Head of caudate nucleus (tissue), 42 donors: ENCODE measurements at regions not wholly inside any gene's neighbourhood (a gene's known extent, or its start where the extent isn't known, plus 50 kb on each side); places are given as distances from the start of the nearest gene placed in this dataset.

Experiments
- DNase-seq, 42 donors: peaks; one replicate each; pipeline versions ENCODE4 v3.0.0 to v3.0.0-alpha.2; 2020 to 2021; ENCODE audit warnings: mixed read lengths in 7 of 42
- intact Hi-C: fragments of 100-400 bp; cut with DNase I; formaldehyde crosslinking; loops from one replicate; pipeline ENCODE4 v1.15.0; 2022

GRCh38 chr5:133757396-133757945 lies 145.1 kb upstream of the FSTL4 start:
- no peak for DNase-seq
- intact Hi-C loops = no loop called here

- intact Hi-C loops = no loop called here
- DNase-seq = no peak
Observed at GRCh38 chr5:133756756-133757155, 144.4 kb upstream of the FSTL4 start.

DNA sequence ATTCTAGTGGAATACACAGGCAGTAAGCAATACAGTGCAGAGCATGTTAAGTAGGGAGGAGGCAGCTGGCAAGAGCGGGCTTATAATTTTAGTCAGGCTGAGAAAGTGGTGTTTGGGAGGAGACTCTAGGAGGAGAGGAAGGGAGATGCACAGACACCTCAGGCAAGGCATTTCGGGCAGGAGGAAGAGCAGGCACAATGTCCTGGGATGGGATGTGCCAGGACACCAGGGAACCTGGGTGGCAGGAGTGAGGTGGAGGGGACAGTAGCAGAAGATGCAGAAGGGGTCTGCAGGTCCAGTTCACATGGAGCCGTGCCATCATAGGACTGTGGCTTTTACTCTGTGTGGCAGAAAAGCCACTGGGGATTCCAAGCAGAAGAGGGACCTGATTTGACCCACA lies 143.7 kb upstream of the FSTL4 start:
- intact Hi-C loops = no loop called here
- DNase-seq = no peak

DNA sequence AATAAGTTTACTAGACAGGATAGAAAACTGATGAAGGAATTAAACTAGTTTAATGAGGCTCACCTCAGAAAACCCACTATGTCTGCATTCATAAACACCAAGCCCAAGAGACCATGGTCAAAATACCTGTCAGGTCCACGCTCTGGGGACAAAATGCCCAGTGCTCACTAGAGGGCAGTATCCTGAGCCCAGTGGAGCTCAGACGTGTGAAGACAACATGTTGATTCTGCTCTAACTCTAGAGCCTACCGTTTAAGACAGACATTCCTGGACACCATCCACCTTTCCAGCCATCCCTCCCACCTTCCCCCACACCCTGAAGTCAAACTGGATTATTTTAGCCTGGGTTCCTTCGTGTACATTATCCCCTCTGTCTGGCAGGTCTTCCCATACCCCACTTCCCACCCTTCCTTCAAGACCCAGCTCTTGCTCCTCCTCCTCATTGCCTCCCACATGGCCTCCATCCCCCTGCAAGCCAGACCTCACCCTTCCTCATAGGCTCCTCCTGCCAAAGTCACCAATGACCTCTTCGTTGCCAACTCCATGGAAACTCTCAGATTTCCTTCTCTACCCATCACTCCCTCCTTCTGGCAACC lies 142.3 kb upstream of the FSTL4 start:
- intact Hi-C loops = no loop called here
- DNase-seq = peak in 13 of 42 donors; percentile 8 to 67 (median 34)

DNA sequence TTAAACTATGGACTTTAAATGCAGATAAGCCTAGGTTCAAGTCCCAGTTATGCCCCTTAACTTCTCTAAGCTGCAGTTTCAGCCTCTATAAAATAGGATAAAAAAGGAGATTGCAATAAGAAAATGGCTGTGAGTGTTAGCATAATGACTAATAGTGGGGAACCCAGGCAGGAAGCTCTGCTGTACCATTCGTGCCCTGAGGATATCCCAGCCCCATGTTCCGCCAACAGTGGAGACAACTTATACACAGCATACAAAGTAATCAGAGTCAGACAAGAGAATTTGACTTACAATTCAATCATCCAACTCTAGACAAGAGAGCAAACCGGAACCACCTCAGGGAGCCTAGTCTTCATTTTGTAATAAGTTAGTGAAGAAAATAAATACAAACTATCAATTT lies 141.5 kb upstream of the FSTL4 start:
- intact Hi-C loops = no loop called here
- no peak for DNase-seq

DNA sequence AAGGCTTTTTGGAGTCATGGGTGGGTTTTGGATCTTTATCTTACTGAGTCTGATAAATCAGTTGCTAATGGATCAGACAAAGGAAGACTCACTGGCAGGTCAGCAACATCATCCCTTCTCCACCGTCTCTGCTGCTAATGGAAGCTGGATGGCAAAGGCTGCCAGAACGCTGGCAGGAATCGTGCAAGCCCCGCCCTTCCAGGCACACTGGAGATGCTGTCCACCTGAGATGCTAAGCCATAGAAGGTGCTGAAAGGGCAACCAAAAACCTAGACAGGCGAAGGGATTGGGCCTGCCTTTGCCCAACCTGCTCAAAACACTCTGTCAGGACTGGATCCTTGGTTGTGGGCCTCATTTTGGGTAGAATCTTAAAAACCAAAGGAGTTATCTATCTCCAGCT lies 139.5 kb upstream of the FSTL4 start:
- DNase-seq = no peak
- intact Hi-C loops = no loop called here

DNA sequence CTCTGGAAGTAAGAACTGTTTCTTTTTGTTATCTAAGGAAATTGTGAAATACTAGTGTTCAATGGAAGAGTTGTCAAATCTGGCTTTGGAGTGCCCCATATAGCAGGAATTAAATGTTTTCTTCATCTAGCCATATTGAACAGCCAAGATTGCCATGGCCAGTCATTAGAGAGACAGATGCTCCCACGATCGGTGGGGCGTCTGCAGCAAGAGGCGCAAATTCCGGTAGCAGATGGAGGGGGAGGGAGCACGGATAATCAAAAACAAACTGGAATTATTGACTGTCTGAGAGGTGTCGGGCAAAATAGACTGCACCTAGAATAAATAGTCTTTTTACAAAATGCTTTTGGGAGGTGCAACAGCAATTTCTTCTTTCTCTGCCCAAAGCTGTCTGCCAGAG lies 139.1 kb upstream of the FSTL4 start:
- intact Hi-C loops = no loop called here
- no peak for DNase-seq

DNA sequence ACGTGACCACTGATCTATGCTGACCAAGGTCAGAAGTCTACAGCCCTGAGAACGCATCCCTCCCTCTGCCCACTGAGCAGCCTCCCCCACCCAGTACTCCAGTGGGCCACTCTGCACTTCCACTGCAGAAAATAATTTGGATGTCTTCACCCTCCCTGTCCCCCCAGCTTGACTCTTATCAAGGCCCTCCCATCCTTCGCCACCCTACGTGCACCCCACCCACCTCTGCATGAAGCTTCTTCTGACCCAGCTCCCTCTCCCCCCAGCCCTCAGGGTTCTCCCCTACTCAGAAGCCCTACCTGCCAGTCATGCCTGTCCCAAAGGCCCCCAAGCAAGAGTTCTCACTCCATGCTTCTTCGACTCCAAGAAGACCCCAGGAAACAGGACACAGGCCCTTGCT lies 138.5 kb upstream of the FSTL4 start:
- intact Hi-C loops = no loop called here
- DNase-seq = no peak

DNA sequence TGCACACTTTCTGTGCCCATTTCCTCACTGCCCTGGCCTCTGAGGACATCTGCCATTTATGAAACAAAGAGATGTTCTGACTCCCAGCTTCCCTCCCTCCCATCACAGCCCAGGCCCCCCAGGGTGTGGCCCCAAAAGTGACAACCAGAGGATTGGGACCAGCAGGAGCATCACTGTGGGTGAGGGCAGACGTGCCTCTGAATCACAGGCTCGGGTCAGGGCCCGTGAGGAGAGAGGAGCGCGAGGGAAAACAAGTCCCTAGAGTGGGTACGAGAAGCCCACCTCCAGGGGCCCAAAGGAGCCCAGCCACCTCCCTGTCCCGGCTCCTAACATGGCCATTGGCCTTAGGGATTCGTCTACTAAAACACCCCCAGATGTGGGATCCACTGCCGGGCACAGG lies 138.0 kb upstream of the FSTL4 start:
- intact Hi-C loops = no loop called here
- no peak for DNase-seq

DNA sequence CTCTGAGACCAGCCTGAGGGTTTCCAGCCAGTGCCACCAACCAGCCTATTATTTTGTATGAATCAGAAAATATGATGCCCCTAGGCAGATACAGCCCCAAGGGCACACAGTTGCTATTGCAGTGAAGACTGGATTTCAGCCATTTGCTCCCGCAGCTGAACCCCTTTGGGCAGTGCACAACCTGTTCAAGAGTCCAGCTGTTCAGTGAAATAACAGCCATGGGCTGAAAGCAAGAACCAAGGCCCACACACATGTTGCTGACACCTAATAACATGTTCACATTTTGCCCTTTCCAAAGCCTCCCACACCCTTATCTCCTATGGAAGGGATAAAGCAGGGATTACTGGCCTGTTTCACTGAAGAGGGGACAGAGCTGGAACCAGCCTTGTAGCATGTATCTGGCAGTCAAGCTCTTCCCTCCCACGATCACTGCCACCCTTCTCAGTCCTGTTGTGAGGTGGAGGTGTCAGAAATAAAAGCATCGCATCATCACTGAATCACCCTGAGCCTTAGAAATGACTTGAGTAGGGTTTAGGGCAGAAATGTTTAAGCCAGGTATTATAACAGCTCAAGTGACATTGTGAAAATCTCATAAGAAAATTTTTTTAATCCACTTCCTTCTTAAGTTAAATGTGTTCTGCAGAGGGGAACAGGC lies 137.1 kb upstream of the FSTL4 start:
- DNase-seq = peak in 17 of 42 donors; percentile 12 to 69 (median 30)
- intact Hi-C loops = no loop called here

DNA sequence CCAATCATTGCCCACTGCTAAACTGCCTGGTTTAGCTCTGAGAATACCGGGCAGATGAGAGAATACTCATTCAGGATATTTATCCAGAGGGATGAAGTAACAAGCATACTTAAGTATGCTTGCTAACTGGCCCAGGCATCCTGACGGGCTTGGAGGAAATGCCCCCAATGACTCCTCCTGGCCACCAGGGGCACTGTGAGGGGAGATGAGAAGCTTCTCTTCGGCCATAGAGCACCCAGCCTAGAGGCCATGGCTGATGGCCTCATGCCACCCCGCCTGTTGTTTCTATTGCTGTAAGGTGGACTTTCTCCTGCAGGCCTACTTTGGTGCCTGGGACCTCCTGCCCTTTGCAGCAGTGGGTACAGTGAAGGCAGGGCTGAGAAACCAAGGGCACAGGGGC lies 134.5 kb upstream of the FSTL4 start:
- DNase-seq = no peak
- intact Hi-C loops = no loop called here

- intact Hi-C loops = no loop called here
- DNase-seq = peak in 6 of 42 donors; percentile 6 to 21 (median 17)
Observed at GRCh38 chr5:133744960-133745308, 132.6 kb upstream of the FSTL4 start.

DNA sequence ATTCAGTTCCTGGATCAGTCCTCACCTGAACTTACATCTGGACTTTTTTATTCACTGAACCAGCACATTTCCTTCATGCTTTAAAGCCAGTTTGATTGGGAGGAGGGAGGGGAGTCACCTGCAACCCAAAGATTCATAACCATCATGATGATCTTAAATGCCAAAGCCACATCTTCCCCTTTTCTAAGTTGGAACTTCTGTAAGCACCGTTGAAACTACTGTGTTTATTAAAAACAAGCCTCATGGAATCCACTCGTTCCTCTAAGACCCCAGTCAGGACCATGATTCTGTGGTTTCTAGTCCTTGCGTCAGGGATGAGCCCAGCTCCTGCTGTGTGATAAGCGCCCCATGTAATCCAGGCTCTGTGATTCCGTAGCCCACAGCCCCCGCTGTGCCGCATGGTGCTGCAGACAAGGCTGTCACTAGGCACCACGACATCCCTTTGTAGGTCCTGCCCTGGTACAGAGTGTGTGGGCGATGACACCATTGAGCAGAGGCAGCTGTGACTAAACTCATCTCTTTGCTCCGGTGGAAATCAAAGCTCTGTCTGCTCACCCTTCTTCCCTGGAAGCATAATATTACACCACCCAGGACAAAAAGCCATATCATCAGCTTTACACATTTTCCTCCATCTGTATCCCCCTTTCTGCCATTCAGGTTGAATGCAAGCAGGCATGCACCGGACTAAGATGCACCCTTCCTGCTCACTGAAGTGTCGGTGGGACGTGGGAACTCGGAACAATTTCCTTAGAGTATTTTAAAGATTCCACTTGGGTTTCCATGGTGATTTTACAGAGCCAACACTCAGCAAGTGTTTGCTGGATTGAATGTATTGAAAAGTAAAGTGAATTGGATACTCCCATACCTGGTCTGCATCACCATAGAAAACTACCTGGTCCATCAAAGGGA lies 132.0 kb upstream of the FSTL4 start:
- DNase-seq = peak; percentile 30 to 90 (median 68)

DNA sequence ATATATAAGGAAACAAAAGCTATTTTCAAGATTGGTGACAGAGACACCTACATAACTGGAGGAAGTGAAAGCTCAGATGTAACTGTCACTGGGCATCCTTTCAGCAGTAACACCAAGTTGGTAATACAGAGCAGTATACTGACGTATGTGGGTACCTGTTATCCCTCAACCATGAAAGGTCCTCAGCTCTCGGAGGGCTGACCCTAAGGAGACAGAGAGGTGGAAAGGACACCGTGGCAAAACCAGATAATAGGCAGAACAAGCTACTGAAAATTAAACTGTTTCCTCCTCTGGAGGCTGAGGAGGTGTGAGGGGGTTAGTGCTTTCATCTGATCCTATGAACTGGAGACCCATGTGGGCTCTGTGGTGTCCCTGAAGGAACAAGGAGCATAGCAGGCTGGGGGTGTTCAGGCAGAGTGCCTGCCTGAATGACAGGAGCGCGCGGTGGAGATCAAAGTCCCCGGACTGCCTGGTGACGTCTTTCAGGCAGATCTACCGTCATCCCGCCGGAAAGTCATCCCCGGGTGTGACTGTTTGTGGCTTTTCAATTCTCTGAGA lies 130.2 kb upstream of the FSTL4 start:
- no peak for DNase-seq
- intact Hi-C loops = no loop called here

More for the DNA sequence above, 132.0 kb upstream of the FSTL4 start:
- intact Hi-C loops = no loop called here

- DNase-seq = no peak
- intact Hi-C loops = no loop called here
Observed at GRCh38 chr5:133741818-133742355, 129.5 kb upstream of the FSTL4 start.

GRCh38 chr5:133741396-133741795 lies 129.1 kb upstream of the FSTL4 start:
- intact Hi-C loops = no loop called here
- no peak for DNase-seq

- intact Hi-C loops = no loop called here
- no peak for DNase-seq
Observed at GRCh38 chr5:133739181-133739780, 126.9 kb upstream of the FSTL4 start.

DNA sequence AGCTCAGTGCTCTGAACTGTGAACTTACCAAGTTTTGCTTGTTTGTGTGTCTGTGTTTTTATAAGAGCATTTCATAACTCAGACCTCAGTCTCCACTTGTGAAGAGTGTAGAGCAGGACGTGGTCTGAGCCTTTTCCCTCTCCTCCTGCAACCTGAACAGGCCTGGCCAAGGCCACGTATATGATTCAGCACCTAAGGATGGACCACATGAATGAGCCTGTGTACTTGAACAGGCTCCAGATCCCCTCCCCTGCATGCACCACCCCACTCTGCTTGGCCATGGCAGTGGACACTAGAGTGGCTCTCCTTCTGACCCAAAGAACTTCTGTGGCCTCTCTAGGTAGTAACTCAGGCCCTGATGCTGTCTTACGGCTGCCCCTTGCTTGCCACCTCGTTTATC lies 125.9 kb upstream of the FSTL4 start:
- intact Hi-C loops = no loop called here

GRCh38 chr5:133736512-133736911 lies 124.2 kb upstream of the FSTL4 start:
- DNase-seq = no peak
- intact Hi-C loops = no loop called here

More for the DNA sequence above, 125.9 kb upstream of the FSTL4 start:
- no peak for DNase-seq
